HG03469 (cell line): ENCODE measurements at regions not wholly inside any gene's neighbourhood (a gene's known extent, or its start where the extent isn't known, plus 50 kb on each side); places are given as distances from the start of the nearest gene placed in this dataset.

Experiments
- ATAC-seq: cut with Tn5 transposase; IDR thresholded peaks from one replicate; pipeline ENCODE4 v1.9.1; 2021; ENCODE audit warnings: mild to moderate bottlenecking, moderate library complexity, moderate number of reproducible peaks; ENCODE audit not compliant: unreplicated experiment

DNA sequence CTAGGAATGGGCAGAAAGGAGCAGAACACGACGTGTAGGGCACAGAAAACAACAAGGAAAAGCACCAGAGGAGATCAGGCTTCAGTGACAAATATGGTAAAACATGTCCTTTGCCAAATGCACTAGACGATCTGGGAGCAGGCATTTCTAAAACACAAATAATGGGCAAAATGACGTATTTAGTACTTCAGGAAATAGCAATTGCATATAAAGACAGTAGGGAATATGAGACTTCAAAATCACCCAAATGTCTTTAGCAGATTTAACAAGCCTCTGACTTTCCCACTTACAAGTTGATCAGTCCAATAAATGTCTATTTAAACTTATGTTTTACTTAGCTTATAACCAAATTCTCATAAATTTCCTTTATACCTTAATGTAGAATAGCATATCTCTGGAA is 969.6 kb upstream of the C9orf72 start:
- ATAC-seq = no peak

DNA sequence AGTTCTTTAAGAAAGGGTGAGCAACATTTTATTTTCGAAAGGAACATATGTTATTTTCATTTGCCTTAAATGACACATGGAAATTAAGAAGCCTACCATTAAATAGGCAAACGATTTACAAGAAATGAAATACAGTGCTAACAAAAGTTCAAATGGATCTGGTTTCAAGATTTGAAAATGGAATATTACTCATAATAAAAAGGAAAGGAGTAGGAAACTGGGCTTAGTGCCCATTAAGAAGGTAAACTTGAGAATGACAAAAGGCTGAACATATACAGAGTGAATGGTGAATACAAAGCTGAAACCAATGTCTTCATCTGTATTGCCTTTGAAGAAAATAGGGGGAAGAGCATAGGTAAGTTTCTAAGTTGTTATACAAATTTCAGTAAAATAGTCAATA is 974.2 kb upstream of the C9orf72 start:
- ATAC-seq = no peak

DNA sequence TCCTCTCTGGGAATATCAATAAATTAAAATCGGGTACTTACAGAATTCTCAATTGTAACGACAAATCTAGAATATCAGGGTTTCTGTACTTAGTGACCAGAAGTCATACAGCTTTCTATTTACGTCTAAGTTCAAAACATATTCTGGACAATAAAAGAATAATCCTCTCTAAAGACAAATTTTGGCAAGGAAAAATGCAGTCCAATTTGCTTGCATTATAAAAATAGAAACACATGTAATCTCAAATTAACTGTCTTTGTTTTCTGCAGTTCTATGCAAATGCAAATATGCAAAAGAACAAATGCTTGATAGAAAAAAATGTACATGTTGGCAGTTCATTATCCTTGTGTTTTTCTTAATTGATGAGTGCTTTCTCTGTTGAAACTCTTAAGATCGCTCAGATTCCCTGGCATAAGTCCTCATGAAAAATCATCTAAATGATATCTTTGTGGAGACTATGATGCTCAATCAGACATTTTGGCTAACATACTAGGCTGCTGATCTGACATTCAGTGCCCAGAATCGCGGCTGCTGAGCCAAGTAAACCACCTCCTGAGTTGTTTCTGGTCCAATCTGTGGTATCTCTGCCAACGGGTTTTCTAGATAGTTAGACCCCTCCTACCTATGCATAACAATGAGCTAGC is 990.1 kb upstream of the C9orf72 start:
- no peak for ATAC-seq

DNA sequence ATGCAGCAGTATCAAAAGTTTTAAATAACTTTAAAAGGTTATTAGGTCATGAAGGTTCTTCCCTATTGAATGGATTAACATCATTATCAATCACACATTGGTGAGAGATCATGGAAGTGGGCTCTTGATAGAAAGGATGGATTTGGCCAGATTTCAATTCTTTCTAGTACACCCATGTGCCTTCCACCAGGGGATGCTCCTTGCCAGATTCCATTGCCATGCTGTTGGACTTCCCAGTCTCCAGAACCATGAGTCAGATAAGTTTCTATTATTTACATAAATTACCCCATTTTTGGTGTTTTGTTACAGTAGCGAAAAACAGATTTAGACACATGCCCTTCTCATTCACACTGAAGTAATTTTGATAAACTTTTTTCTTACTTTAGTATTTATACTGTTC is 1010.6 kb upstream of the C9orf72 start:
- no peak for ATAC-seq

GRCh38 chr9:28584542-28584941 is 1011.3 kb upstream of the C9orf72 start:
- no peak for ATAC-seq

GRCh38 chr9:28587052-28587451 is 1013.8 kb upstream of the C9orf72 start:
- ATAC-seq = no peak

DNA sequence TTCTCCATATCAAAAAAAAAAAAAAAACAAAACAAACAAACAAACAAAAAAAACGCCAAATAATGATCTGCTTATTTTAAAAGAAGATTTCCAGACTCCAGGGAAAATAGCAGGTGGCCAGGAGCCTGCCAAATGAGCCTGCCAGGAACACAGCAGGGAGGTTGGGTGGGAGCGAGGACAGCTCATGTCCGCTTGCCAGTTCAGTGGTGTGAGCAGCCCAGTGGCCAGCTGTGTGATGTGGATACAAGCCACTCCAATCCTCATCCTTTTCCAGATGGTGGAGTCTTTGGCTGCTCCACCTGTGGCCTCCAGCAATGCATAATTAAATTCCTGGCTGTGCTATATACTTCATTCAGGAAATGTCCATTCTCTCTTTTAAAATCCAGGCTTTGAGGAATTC is 1025.1 kb upstream of the C9orf72 start:
- ATAC-seq = no peak

GRCh38 chr9:28600226-28600625 is 1026.9 kb upstream of the C9orf72 start:
- no peak for ATAC-seq

DNA sequence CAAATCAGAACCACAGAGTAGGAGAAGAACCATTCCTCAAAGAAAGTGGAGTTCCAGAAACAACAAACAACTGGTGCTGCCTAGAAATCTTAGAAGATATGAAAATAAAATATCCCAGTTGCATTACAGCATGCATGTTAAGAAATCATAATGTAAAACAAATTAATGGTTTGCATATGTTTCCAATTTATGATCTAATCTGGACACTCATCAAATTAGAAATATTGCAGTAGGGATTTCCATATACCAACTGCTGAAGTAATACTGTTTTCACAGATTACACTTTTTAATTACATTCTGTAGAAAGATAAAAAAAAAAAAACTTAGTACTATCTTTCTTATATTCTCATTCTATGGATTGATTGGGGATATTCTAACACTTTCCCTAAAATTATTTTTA is 1034.6 kb upstream of the C9orf72 start:
- ATAC-seq = no peak

- no peak for ATAC-seq
These were observed 1037.1 kb upstream of the C9orf72 start for GRCh38 chr9:28610339-28610738.

DNA sequence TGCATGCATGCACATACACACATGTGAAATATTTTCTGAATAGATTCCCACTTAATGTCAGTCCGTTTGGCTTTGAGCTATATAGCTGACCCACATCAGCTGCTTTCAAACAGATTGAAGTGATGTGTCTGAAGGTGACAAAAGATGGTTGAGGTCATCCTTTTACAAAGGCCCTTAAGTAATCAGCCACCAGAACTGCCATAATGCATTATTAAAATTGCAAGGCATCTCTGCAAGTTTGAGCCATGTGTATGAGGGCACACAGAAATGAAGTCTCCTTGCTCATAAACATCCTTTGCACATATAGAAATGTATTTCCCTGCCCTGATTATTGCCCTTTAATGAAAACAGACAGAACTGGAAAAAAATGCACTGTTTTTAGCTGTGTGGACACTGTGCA is 1043.0 kb upstream of the C9orf72 start:
- ATAC-seq = no peak

DNA sequence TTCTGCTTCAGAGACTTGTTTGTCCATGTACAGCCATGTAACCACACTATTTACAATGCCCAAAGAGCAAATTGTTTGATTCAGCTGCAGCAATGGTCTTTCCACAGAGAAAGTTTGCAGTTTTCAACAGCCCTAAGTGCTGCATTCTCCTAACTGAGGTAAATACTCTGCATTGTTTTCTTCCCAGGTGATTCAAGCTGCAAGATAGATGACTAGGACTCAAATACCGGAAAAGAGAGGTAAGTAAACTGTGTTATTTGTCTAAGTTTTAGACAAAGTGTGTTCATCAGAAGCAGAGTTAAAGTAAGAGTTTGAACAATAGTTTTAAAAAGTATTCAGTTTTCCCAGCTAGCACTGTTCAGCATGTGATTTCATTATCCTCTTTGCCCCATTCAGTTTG is 1046.7 kb upstream of the C9orf72 start:
- ATAC-seq = no peak

GRCh38 chr9:28620661-28621060 is 1047.4 kb upstream of the C9orf72 start:
- no peak for ATAC-seq

- ATAC-seq = no peak
These were observed 1051.5 kb upstream of the C9orf72 start for GRCh38 chr9:28624771-28625170.

- no peak for ATAC-seq
These were observed 1054.8 kb upstream of the C9orf72 start for GRCh38 chr9:28628031-28628430.

- no peak for ATAC-seq
These were observed 1075.4 kb upstream of the C9orf72 start for GRCh38 chr9:28648723-28649122.

DNA sequence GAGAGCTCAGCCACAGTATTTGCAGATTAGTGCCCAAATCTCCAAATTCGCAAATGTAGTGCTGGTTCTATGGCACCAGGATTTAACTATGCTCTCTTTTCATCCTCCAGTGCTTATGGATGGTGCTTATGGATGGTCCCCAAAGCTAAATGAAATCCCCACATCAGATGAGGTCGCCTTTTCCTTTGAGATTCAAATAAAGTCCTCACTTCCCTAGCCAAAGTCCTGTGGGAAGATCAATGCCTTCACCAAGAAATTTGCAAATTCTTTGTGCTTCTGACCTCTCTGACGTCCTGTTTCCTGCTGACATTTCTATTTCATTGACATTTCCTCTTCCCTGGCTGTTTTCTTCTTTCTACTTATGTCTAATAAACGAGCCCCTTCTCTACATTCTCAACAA is 1077.0 kb upstream of the C9orf72 start:
- no peak for ATAC-seq

GRCh38 chr9:28651050-28651722 is 1077.9 kb upstream of the C9orf72 start:
- ATAC-seq = no peak

DNA sequence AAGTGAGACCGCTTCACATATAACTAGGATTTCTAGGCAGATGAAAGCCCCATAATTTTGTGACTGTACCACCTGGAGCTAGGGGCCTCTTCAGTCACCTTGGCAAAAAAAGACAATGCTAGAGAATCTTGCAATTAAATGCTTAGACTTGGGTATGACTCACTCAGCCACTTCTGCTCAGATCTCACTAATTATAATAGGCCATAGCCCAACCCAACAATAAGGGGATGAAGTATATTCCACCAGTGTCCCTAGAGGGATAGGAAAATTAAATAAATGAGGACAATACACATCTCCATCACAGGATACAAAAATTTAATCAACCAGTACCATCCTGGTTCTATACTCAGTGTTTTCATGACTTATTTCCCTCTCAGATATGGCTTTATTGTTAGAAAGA is 1079.9 kb upstream of the C9orf72 start:
- no peak for ATAC-seq

DNA sequence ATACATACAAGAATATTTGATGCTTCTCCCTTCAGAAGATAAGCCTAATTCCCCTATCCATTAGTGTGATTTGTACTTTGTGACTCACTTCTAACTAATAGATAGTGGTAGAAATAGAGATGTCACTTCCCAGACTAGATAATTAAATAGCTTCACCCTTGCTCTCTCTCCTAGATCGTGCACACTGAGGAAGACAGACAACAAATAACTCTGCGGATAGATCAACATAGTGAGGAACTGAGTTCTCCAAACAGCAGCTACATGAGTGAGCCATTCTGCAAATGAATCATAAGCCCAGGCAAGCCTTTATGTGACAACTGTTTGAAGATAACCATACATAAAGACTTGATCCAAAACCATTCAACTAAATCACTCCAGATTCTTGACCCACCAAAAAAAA is 1083.4 kb upstream of the C9orf72 start:
- no peak for ATAC-seq

DNA sequence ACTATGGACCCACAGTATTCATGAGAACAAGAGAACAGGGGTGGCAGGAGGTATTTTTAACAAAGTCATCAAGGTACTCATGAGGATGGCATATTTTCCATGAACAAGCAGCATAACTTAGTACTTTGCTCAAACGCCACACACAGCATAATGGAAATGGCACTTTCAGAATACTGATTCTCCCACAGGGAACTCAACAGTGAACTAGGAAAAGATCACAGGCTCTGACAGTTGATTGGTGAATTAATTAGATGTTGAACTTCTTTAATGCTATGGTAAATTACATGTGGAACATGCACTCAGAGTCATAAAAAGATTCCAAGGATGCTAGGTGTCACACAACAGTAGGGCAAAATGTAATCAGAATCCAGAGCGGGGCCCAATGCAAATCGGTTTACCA is 1088.6 kb upstream of the C9orf72 start:
- ATAC-seq = no peak

DNA sequence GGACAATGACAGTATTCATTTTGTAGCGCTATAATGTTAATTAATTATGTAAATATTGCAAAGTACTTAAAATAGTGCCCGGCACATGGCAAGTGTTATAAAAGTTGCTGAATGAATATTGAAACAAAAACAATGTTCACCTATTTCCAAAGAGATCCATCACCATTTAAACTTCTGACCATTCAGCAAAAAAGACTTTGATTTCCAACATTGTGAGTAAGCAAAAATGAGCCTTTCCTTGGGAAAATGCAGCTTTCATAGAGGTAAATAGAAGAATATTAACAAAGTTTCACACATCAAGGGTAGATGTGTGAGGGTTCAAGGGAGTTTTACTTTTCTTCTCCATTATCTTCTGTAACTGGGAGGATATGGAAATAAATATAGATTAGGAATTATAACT is 1089.4 kb upstream of the C9orf72 start:
- ATAC-seq = no peak

DNA sequence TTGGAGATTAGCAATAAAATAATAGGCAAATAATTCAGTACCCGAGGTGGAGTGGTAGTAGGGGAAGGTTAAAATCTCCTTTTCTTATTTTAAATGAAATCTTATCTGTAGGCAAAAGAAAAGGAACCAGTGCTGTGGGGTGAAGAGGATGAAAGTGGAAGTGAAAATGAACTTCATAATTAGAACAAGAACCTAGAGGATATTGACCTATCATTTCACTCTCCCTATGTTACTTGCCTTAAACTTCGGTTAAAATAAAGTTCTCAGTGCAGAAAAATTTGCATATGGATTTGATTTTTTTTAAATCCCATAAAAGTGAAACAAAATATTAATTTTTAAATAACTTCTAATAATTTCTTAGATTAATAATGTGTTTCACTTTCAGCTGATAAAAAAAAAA is 1094.9 kb upstream of the C9orf72 start:
- ATAC-seq = no peak
